ENCODE measurements at regions not wholly inside any gene's neighbourhood (a gene's known extent, or its start where the extent isn't known, plus 50 kb on each side); places are given as distances from the start of the nearest gene placed in this dataset.
"Not testable (repeated sequence)": the region's sequence is repeated elsewhere in the genome, so short reads cannot be mapped to it uniquely, and the experiment has no call there.

GRCh38 chr1:242924717-242925116 is 330.4 kb downstream of the CEP170 start:
- TF ChIP-seq, protein P1, sequence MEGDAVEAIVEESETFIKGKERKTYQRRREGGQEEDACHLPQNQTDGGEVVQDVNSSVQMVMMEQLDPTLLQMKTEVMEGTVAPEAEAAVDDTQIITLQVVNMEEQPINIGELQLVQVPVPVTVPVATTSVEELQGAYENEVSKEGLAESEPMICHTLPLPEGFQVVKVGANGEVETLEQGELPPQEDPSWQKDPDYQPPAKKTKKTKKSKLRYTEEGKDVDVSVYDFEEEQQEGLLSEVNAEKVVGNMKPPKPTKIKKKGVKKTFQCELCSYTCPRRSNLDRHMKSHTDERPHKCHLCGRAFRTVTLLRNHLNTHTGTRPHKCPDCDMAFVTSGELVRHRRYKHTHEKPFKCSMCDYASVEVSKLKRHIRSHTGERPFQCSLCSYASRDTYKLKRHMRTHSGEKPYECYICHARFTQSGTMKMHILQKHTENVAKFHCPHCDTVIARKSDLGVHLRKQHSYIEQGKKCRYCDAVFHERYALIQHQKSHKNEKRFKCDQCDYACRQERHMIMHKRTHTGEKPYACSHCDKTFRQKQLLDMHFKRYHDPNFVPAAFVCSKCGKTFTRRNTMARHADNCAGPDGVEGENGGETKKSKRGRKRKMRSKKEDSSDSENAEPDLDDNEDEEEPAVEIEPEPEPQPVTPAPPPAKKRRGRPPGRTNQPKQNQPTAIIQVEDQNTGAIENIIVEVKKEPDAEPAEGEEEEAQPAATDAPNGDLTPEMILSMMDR (optimal IDR thresholded peaks at IDR 0.05 in 1 of 3, IDR thresholded peaks at IDR 0.05 in 1 of 3, conservative IDR thresholded peaks at IDR 0.05 in 1 of 3; ENCODE audit: extremely low read depth in 1 of 3, insufficient read depth in 2 of 3, low read length in 3 of 3): not testable (repeated sequence)
- not testable (repeated sequence) for TF ChIP-seq EZH2 (IDR thresholded peaks at IDR 0.05; ENCODE audit: low read length)

Data from keratinocyte (primary cell).